Gastroesophageal sphincter (tissue), 3 donors: ENCODE measurements at regions not wholly inside any gene's neighbourhood (a gene's known extent, or its start where the extent isn't known, plus 50 kb on each side); places are given as distances from the start of the nearest gene placed in this dataset.

Experiments
- CTCF ChIP-seq, 4 experiments: fragments of 200-600 bp in 2 of 4; fragments of 450-650 bp in 2 of 4; sonication (generic) in 1 of 4; IDR thresholded peaks; one replicate each; pipeline ENCODE4 v1.5.1; 2017 to 2019; ENCODE audit warnings: antibody characterized with exemption in 4 of 4, mild to moderate bottlenecking in 2 of 4, moderate library complexity in 2 of 4
- EP300 ChIP-seq: sonication (generic); formaldehyde crosslinking; IDR thresholded peaks from one replicate; pipeline ENCODE4 v1.6.1; 2017; ENCODE audit warnings: antibody characterized with exemption, mild to moderate bottlenecking
- POLR2A ChIP-seq, 2 donors: fragments of 450-650 bp; IDR thresholded peaks; one replicate each; pipeline ENCODE4 v1.6.1; 2017; ENCODE audit warnings: antibody characterized with exemption in 2 of 2, mild to moderate bottlenecking in 2 of 2, moderate library complexity in 1 of 2
- POLR2AphosphoS5 ChIP-seq: sonication (generic); formaldehyde crosslinking; IDR thresholded peaks from one replicate; pipeline ENCODE4 v1.6.1; 2017; ENCODE audit warnings: antibody characterized with exemption

GRCh38 chr10:78295242-78295641 is 261.6 kb downstream of the RPS24 start:
- no peak for TF ChIP-seq CTCF (IDR thresholded peaks at IDR 0.05)
- no peak for TF ChIP-seq POLR2AphosphoS5
- no peak for TF ChIP-seq POLR2A (IDR thresholded peaks at IDR 0.05)
- TF ChIP-seq EP300, result no peak
